Type B pancreatic cell (in vitro differentiated cells): ENCODE measurements at regions not wholly inside any gene's neighbourhood (a gene's known extent, or its start where the extent isn't known, plus 50 kb on each side); places are given as distances from the start of the nearest gene placed in this dataset.

ENCODE experiments used
- DNase-seq: peaks from one replicate; pipeline ENCODE4 v3.0.0; 2021; ENCODE audit warnings: mixed read lengths; ENCODE audit not compliant: unreplicated experiment; ENCODE audit errors: extremely low spot score
- H3K27ac Mint-ChIP-seq: 2 replicates; pipeline ENCODE4 v1.8.0; 2021; ENCODE audit warnings: mild to moderate bottlenecking, mixed read lengths
- H3K27me3 Mint-ChIP-seq: 2 replicates; pipeline ENCODE4 v1.8.0; 2021; ENCODE audit warnings: mixed read lengths
- H3K36me3 Mint-ChIP-seq: 2 replicates; pipeline ENCODE4 v1.8.0; 2021; ENCODE audit warnings: mixed read lengths
- H3K4me1 Mint-ChIP-seq: one replicate; pipeline ENCODE4 v1.8.0; 2021; ENCODE audit warnings: mixed read lengths; ENCODE audit not compliant: unreplicated experiment
- H3K4me3 Mint-ChIP-seq: 2 replicates; pipeline ENCODE4 v1.8.0; 2021; ENCODE audit warnings: mild to moderate bottlenecking, mixed read lengths
- H3K9me3 Mint-ChIP-seq: 2 replicates; pipeline ENCODE4 v1.8.0; 2021; ENCODE audit warnings: mixed read lengths
- TF ChIP-seq, protein P1 (sequence below): fragments of 200-600 bp; sonication (generic); conservative IDR thresholded peaks from 2 replicates; pipeline ENCODE4 v1.5.0; 2021; ENCODE audit warnings: antibody characterized with exemption, mild to moderate bottlenecking

DNA sequence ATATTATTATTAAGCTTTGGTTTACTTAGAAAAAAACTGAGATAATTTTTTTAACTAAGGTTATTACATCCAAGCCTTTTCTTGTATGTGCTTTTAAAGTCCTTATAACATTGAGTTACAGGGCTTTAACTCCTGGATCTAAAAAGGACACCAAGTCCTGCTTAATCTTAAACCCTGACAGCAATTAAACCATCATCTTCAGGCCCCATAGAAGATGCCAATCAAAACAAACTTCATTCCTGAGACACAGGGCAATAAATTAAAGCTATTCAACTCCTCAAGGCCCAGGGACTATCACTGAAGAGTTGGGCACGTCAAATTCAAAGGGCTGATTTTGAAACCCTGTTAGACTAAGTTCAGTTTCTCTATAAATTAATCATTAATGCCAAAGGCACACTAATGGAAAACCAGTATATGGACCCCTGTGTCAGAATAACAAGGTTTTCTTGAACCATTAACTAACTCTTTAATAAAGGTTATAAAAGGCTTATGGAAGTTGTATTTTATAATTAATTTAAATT, 1152.6 kb downstream of the NSUN3 start:
- TF ChIP-seq, protein P1, sequence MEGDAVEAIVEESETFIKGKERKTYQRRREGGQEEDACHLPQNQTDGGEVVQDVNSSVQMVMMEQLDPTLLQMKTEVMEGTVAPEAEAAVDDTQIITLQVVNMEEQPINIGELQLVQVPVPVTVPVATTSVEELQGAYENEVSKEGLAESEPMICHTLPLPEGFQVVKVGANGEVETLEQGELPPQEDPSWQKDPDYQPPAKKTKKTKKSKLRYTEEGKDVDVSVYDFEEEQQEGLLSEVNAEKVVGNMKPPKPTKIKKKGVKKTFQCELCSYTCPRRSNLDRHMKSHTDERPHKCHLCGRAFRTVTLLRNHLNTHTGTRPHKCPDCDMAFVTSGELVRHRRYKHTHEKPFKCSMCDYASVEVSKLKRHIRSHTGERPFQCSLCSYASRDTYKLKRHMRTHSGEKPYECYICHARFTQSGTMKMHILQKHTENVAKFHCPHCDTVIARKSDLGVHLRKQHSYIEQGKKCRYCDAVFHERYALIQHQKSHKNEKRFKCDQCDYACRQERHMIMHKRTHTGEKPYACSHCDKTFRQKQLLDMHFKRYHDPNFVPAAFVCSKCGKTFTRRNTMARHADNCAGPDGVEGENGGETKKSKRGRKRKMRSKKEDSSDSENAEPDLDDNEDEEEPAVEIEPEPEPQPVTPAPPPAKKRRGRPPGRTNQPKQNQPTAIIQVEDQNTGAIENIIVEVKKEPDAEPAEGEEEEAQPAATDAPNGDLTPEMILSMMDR = no peak
- Mint-ChIP-seq H3K4me3 (no peak overlapping the region), H3K4me1 (no peaks in the 10 kb centered on the region)

DNA sequence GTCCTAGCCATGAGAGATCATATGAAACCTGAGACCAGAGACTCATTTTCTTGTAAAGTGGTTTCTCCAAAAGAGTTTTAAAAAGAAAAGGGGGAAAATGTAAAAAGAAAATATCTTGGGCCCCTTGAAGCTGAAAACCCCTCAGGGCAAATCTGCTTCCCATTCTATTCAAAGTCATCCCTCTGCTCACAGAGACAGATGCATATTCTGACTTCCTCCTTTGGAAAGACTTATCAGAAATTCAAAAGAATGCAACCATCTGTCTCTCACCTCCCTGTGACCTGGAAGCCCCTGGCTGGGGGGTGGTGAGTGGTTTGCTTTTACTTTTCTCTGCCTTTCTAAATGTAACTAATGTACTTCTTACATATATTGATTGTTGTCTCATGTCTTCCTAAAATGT, 1154.8 kb downstream of the NSUN3 start:
- DNase-seq = no peak
- no peaks in the 10 kb centered on the region for H3K27me3 Mint-ChIP-seq
- peaks cover 5% of the 10 kb centered on the region for H3K9me3 Mint-ChIP-seq
- H3K4me1 Mint-ChIP-seq = no peaks in the 10 kb centered on the region
- peaks cover 5% of the 10 kb centered on the region for H3K36me3 Mint-ChIP-seq
- no peak overlapping the region for H3K27ac Mint-ChIP-seq
- TF ChIP-seq, protein P1 = no peak
- H3K4me3 Mint-ChIP-seq = no peak overlapping the region

More for the DNA sequence above, 1152.6 kb downstream of the NSUN3 start:
- Mint-ChIP-seq H3K9me3 (peaks cover 8% of the 10 kb centered on the region), H3K27me3 (no peaks in the 10 kb centered on the region), H3K36me3 (peaks cover 5% of the 10 kb centered on the region), H3K27ac (no peak overlapping the region)
- no peak for DNase-seq

DNA sequence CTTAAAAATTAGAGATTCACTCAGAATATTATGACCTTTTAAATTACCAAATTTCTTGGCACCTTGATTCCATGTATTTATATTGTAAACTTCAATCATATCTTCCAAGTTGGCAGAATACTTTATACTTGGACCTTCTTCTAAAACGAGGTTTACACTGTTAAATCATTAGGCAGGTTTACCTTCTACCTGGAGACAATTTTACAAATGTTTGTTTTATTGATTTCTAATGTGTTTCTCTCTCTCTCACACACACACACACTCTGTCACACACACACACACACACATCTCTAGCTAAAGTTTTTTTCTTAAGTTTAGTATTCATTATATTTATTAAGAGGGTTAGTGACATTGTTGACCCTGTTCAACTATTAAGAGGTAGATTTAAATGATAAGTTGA, 1155.6 kb downstream of the NSUN3 start:
- H3K4me3 Mint-ChIP-seq = no peak overlapping the region
- TF ChIP-seq, protein P1 = no peak
- DNase-seq = no peak
- H3K9me3 Mint-ChIP-seq = peaks cover 5% of the 10 kb centered on the region
- peaks cover 5% of the 10 kb centered on the region for H3K36me3 Mint-ChIP-seq
- no peak overlapping the region for H3K27ac Mint-ChIP-seq
- no peaks in the 10 kb centered on the region for H3K4me1 Mint-ChIP-seq
- H3K27me3 Mint-ChIP-seq = no peaks in the 10 kb centered on the region

DNA sequence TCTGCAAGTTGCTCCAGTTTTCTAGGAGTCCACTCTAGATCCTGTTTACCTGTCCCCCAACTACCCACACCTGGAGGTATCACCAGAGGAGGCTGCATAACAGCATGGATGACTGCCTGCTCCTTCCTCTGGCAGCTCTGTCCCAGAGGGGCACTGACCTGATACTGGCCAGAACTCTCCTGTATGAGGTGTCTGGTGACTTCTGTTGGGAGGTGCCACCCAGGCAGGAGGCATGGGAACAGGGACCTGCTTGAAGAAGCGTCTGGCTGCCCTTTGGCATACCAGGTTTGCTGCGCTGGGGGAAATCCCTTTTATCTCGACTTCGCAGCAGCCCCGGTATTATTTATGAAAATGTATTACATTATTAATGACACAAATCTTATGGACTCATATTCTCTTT, 1163.6 kb downstream of the NSUN3 start:
- Mint-ChIP-seq H3K36me3 (no peaks in the 10 kb centered on the region), H3K27ac (no peak overlapping the region), H3K27me3 (no peaks in the 10 kb centered on the region), H3K4me1 (no peaks in the 10 kb centered on the region), H3K4me3 (no peak overlapping the region), H3K9me3 (peaks cover 5% of the 10 kb centered on the region)
- DNase-seq = no peak
- TF ChIP-seq, protein P1 = no peak

DNA sequence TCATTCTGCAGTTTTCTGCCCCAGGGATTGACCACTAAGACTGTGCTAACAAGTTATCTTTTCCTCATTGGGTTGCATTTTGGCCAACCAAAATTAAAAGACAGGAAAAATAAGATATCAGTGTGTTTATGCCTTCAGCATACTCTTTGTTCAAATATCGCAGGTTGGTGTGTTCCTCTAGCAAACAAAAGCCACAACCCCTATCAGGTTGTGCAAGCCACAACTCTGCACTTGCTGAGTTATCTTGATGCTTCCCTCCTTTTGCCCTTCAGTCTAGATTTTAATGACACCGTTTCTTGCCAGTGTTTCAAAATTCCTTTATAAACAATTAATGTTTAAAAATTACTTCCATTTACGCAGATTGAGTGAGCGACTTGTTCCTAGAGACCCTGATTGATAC, 1164.2 kb downstream of the NSUN3 start:
- H3K4me3 Mint-ChIP-seq = no peak overlapping the region
- TF ChIP-seq, protein P1 = no peak
- no peak for DNase-seq
- no peaks in the 10 kb centered on the region for H3K36me3 Mint-ChIP-seq
- H3K27me3 Mint-ChIP-seq = no peaks in the 10 kb centered on the region
- no peaks in the 10 kb centered on the region for H3K4me1 Mint-ChIP-seq
- H3K9me3 Mint-ChIP-seq = peaks cover 5% of the 10 kb centered on the region
- no peak overlapping the region for H3K27ac Mint-ChIP-seq

DNA sequence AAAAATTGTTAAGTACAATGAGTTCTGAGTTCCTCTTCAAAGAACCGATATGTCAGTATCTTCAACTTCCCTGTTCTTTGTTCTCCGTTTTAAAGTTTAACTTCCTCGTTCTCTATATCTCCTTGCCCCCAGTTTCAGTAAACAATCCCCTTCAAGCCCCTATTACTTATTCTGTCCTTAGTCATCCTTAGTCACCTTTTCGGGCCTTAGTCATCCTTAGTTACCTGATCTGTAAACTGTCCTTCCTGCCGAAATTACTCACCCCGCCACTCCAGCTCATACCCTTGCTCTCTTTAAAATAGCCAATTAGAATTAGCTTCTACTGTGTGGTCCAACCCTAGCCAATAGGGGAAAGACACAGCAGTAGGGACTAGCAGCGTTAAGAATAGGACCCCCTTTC, 1165.6 kb downstream of the NSUN3 start:
- no peak for DNase-seq
- TF ChIP-seq, protein P1 = no peak
- H3K27ac Mint-ChIP-seq = no peak overlapping the region
- H3K4me1 Mint-ChIP-seq = no peaks in the 10 kb centered on the region
- H3K9me3 Mint-ChIP-seq = peaks cover 5% of the 10 kb centered on the region
- no peaks in the 10 kb centered on the region for H3K36me3 Mint-ChIP-seq
- H3K27me3 Mint-ChIP-seq = no peaks in the 10 kb centered on the region
- no peak overlapping the region for H3K4me3 Mint-ChIP-seq
